ENCODE measurements at regions not wholly inside any gene's neighbourhood (a gene's known extent, or its start where the extent isn't known, plus 50 kb on each side); places are given as distances from the start of the nearest gene placed in this dataset.

GRCh38 chr15:98288091-98288590, 327.6 kb downstream of the ARRDC4 start:
- no peaks in the 10 kb centered on the region for H3K36me3 Mint-ChIP-seq (ENCODE audit: low read depth, unreplicated experiment)
- no peaks in the 10 kb centered on the region for H3K9me3 Mint-ChIP-seq (ENCODE audit: unreplicated experiment)
- Histone ChIP-seq H3K79me2 (ENCODE audit: insufficient read depth, low read length) (no peaks in the 10 kb centered on the region), H3K36me3 (ENCODE audit: insufficient read depth, low read length) (no peaks in the 10 kb centered on the region), H3K27me3 (ENCODE audit: insufficient read depth, low read length) (peaks cover 2% of the 10 kb centered on the region), H3K4me2 (ENCODE audit: low read length) (no peak overlapping the region), H3K9ac (ENCODE audit: low read length) (no peak overlapping the region), H3K27ac (ENCODE audit: low read depth, low read length) (no peak overlapping the region), H3K4me1 (ENCODE audit: insufficient read depth, low read length) (no peaks in the 10 kb centered on the region), H2AFZ (ENCODE audit: low read depth, low read length) (no peak overlapping the region), H3K4me3 (ENCODE audit: insufficient read depth, low read depth, low read length) (no peak overlapping the region), H3K9me3 (ENCODE audit: insufficient read depth, low read depth, low read length) (no peaks in the 10 kb centered on the region), H4K20me1 (ENCODE audit: insufficient read depth, low read length) (no peaks in the 10 kb centered on the region)
- no peak overlapping the region for H3K4me3 Mint-ChIP-seq (ENCODE audit: unreplicated experiment)
- H3K27ac Mint-ChIP-seq (ENCODE audit: unreplicated experiment): no peak overlapping the region
- no peak for TF ChIP-seq CTCF (IDR thresholded peaks at IDR 0.05; ENCODE audit: insufficient read depth, low read depth, low read length)
- TF ChIP-seq EZH2 (IDR thresholded peaks at IDR 0.05; ENCODE audit: insufficient read depth, low read length): no peak
- H3K4me1 Mint-ChIP-seq (ENCODE audit: low read depth, unreplicated experiment): peaks cover 15% of the 10 kb centered on the region
- DNase-seq (ENCODE audit: low read depth) (no peak), FAIRE-seq (no peak)
- H3K27me3 Mint-ChIP-seq (ENCODE audit: low read depth, unreplicated experiment): peaks cover 22% of the 10 kb centered on the region

DNA sequence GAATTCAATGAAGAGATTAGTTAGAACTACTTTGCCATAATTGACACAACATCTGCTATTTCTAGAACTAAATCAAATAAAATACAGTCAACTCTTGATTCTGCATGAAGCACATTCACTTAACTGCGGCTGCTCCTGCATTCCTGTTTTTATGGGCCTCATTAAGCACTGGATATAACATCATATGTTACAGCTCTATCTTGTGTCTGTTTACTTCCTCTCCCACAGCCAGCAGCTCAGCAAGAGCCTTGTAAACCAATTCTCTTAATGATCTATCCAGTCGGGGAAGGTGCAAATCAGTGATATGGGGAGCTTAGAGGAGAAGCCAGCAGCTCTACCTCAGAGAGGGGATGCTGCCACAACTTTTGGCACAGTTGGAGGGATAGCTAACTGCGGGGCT, 329.2 kb downstream of the ARRDC4 start:
- Histone ChIP-seq H3K9ac (ENCODE audit: low read length) (no peak overlapping the region), H3K27me3 (ENCODE audit: insufficient read depth, low read length) (peaks cover 7% of the 10 kb centered on the region), H3K9me3 (ENCODE audit: insufficient read depth, low read depth, low read length) (no peaks in the 10 kb centered on the region), H3K4me2 (ENCODE audit: low read length) (no peak overlapping the region), H3K36me3 (ENCODE audit: insufficient read depth, low read length) (no peaks in the 10 kb centered on the region), H3K79me2 (ENCODE audit: insufficient read depth, low read length) (no peaks in the 10 kb centered on the region), H3K4me3 (ENCODE audit: insufficient read depth, low read depth, low read length) (no peak overlapping the region), H3K27ac (ENCODE audit: low read depth, low read length) (no peak overlapping the region), H2AFZ (ENCODE audit: low read depth, low read length) (no peak overlapping the region), H3K4me1 (ENCODE audit: insufficient read depth, low read length) (no peaks in the 10 kb centered on the region), H4K20me1 (ENCODE audit: insufficient read depth, low read length) (no peaks in the 10 kb centered on the region)
- TF ChIP-seq EZH2 (IDR thresholded peaks at IDR 0.05; ENCODE audit: insufficient read depth, low read length): no peak
- TF ChIP-seq CTCF (IDR thresholded peaks at IDR 0.05; ENCODE audit: insufficient read depth, low read depth, low read length): no peak
- H3K27ac Mint-ChIP-seq (ENCODE audit: unreplicated experiment): no peak overlapping the region
- H3K4me3 Mint-ChIP-seq (ENCODE audit: unreplicated experiment): no peak overlapping the region
- DNase-seq (ENCODE audit: low read depth) (no peak), FAIRE-seq (no peak)
- no peaks in the 10 kb centered on the region for H3K9me3 Mint-ChIP-seq (ENCODE audit: unreplicated experiment)
- peaks cover 12% of the 10 kb centered on the region for H3K4me1 Mint-ChIP-seq (ENCODE audit: low read depth, unreplicated experiment)
- H3K27me3 Mint-ChIP-seq (ENCODE audit: low read depth, unreplicated experiment): peaks cover 37% of the 10 kb centered on the region
- no peaks in the 10 kb centered on the region for H3K36me3 Mint-ChIP-seq (ENCODE audit: low read depth, unreplicated experiment)

GRCh38 chr15:98292442-98293240, 332.1 kb downstream of the ARRDC4 start:
- Mint-ChIP-seq H3K4me3 (ENCODE audit: unreplicated experiment) (peak overlapping the region; percentile 50), H3K4me1 (ENCODE audit: low read depth, unreplicated experiment) (peaks cover 2% of the 10 kb centered on the region), H3K27me3 (ENCODE audit: low read depth, unreplicated experiment) (peaks cover 44% of the 10 kb centered on the region), H3K27ac (ENCODE audit: unreplicated experiment) (no peak overlapping the region), H3K36me3 (ENCODE audit: low read depth, unreplicated experiment) (no peaks in the 10 kb centered on the region), H3K9me3 (ENCODE audit: unreplicated experiment) (no peaks in the 10 kb centered on the region)
- Histone ChIP-seq H3K4me3 (ENCODE audit: insufficient read depth, low read depth, low read length) (no peak overlapping the region), H3K9ac (ENCODE audit: low read length) (no peak overlapping the region), H4K20me1 (ENCODE audit: insufficient read depth, low read length) (no peaks in the 10 kb centered on the region), H2AFZ (ENCODE audit: low read depth, low read length) (no peak overlapping the region), H3K9me3 (ENCODE audit: insufficient read depth, low read depth, low read length) (no peaks in the 10 kb centered on the region), H3K4me1 (ENCODE audit: insufficient read depth, low read length) (no peaks in the 10 kb centered on the region), H3K36me3 (ENCODE audit: insufficient read depth, low read length) (no peaks in the 10 kb centered on the region), H3K79me2 (ENCODE audit: insufficient read depth, low read length) (no peaks in the 10 kb centered on the region), H3K27ac (ENCODE audit: low read depth, low read length) (no peak overlapping the region), H3K4me2 (ENCODE audit: low read length) (peak overlapping the region; percentile 30), H3K27me3 (ENCODE audit: insufficient read depth, low read length) (peaks cover 7% of the 10 kb centered on the region)
- DNase-seq (ENCODE audit: low read depth) (no peak), FAIRE-seq (no peak)
- TF ChIP-seq CTCF (IDR thresholded peaks at IDR 0.05; ENCODE audit: insufficient read depth, low read depth, low read length) (peak; percentile 34), EZH2 (IDR thresholded peaks at IDR 0.05; ENCODE audit: insufficient read depth, low read length) (no peak)
